Neural progenitor cell (in vitro differentiated cells): ENCODE measurements at regions not wholly inside any gene's neighbourhood (a gene's known extent, or its start where the extent isn't known, plus 50 kb on each side); places are given as distances from the start of the nearest gene placed in this dataset.

ENCODE experiments used
- EZH2phosphoT487 ChIP-seq: fragments of 200-600 bp; sonication (generic); IDR thresholded peaks from 2 replicates; pipeline ENCODE4 v1.6.1; 2017; ENCODE audit warnings: antibody characterized with exemption
- TF ChIP-seq, protein P1 (sequence below): fragments of 200-600 bp; sonication (generic); IDR thresholded peaks from 2 replicates; pipeline ENCODE4 v1.5.1; 2017; ENCODE audit warnings: antibody characterized with exemption, mild to moderate bottlenecking

GRCh38 chr7:149644754-149645153, 128.6 kb downstream of the ZNF467 start:
- no peak for TF ChIP-seq EZH2phosphoT487
- TF ChIP-seq, protein P1, sequence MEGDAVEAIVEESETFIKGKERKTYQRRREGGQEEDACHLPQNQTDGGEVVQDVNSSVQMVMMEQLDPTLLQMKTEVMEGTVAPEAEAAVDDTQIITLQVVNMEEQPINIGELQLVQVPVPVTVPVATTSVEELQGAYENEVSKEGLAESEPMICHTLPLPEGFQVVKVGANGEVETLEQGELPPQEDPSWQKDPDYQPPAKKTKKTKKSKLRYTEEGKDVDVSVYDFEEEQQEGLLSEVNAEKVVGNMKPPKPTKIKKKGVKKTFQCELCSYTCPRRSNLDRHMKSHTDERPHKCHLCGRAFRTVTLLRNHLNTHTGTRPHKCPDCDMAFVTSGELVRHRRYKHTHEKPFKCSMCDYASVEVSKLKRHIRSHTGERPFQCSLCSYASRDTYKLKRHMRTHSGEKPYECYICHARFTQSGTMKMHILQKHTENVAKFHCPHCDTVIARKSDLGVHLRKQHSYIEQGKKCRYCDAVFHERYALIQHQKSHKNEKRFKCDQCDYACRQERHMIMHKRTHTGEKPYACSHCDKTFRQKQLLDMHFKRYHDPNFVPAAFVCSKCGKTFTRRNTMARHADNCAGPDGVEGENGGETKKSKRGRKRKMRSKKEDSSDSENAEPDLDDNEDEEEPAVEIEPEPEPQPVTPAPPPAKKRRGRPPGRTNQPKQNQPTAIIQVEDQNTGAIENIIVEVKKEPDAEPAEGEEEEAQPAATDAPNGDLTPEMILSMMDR: no peak
